HCT116 (cell line): ENCODE measurements at regions not wholly inside any gene's neighbourhood (a gene's known extent, or its start where the extent isn't known, plus 50 kb on each side); places are given as distances from the start of the nearest gene placed in this dataset.

Experiments
- ZNF274 ChIP-seq: fragments of 200-500 bp; sonication (Bioruptor generic); IDR thresholded peaks from 2 replicates; pipeline ENCODE4 v1.6.1; 2014; ENCODE audit warnings: mild to moderate bottlenecking, low read depth, low read length, inconsistent platforms
- TF ChIP-seq, protein P1 (sequence below): IDR thresholded peaks from 2 replicates; pipeline ENCODE4 v1.6.1; 2012; ENCODE audit warnings: low read depth

DNA sequence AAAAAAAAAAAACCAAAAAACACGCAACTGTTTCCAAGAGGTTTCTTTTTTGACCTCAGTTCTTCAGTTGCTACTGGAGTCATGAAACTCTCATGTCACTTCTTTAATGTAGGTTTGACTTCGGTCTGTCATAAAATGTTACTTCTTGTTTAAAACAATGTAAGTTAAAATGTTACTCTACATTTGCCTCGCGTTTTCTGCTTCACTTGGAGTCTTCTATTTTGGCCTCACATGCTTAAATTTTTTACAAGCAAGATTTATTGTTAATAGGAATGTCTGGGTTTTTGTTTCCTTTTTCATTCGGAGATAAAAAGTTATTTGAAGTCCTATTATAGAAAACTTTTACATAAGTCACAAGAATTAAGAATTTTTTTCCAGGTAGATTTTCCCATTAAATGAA is 880.2 kb downstream of the LTN1 start:
- TF ChIP-seq, protein P1, sequence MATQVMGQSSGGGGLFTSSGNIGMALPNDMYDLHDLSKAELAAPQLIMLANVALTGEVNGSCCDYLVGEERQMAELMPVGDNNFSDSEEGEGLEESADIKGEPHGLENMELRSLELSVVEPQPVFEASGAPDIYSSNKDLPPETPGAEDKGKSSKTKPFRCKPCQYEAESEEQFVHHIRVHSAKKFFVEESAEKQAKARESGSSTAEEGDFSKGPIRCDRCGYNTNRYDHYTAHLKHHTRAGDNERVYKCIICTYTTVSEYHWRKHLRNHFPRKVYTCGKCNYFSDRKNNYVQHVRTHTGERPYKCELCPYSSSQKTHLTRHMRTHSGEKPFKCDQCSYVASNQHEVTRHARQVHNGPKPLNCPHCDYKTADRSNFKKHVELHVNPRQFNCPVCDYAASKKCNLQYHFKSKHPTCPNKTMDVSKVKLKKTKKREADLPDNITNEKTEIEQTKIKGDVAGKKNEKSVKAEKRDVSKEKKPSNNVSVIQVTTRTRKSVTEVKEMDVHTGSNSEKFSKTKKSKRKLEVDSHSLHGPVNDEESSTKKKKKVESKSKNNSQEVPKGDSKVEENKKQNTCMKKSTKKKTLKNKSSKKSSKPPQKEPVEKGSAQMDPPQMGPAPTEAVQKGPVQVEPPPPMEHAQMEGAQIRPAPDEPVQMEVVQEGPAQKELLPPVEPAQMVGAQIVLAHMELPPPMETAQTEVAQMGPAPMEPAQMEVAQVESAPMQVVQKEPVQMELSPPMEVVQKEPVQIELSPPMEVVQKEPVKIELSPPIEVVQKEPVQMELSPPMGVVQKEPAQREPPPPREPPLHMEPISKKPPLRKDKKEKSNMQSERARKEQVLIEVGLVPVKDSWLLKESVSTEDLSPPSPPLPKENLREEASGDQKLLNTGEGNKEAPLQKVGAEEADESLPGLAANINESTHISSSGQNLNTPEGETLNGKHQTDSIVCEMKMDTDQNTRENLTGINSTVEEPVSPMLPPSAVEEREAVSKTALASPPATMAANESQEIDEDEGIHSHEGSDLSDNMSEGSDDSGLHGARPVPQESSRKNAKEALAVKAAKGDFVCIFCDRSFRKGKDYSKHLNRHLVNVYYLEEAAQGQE, result no peak
- TF ChIP-seq ZNF274, result no peak
